PC-3 (cell line): ENCODE measurements at regions not wholly inside any gene's neighbourhood (a gene's known extent, or its start where the extent isn't known, plus 50 kb on each side); places are given as distances from the start of the nearest gene placed in this dataset.

Source experiments
- ATAC-seq: fragments of 200-7000 bp; cut with Tn5 transposase; 2 replicates; pipeline ENCODE4 v1.9.1; 2020; ENCODE audit warnings: mild to moderate bottlenecking, moderate library complexity
- BruUV-seq: library from RNA; stranded (reverse); fragments of 400-500 nt; replicated peaks from 2 replicates; lab custom pipeline; 2021; lab: Mats Ljungman, UMichigan
- CTCF ChIA-PET: fragments of 300-600 bp; sonication (Branson Sonifier 250); formaldehyde crosslinking; loops from one replicate; lab custom pipeline; 2022; ENCODE audit warnings: antibody characterized with exemption; lab: Charles Lee
- POLR2A ChIA-PET: fragments of 300-600 bp; sonication (Branson Sonifier 250); formaldehyde crosslinking; loops from one replicate; lab custom pipeline; 2022; ENCODE audit warnings: antibody characterized with exemption; ENCODE audit not compliant: unreplicated experiment; lab: Charles Lee
- DNase-seq: peaks from one replicate; pipeline ENCODE4 v3.0.0-alpha.2; 2015
- H2AFZ ChIP-seq: fragments of 300-600 bp; sonication (generic); 2 replicates; pipeline ENCODE4 v1.6.0; 2016; ENCODE audit warnings: antibody characterized with exemption, low read length
- H3F3A ChIP-seq: fragments of 300-600 bp; sonication (generic); one replicate; pipeline ENCODE4 v1.6.0; 2017; ENCODE audit warnings: antibody characterized with exemption, low read length, control low read depth, mild to moderate bottlenecking; ENCODE audit not compliant: unreplicated experiment
- H3K27ac ChIP-seq: fragments of 300-600 bp; sonication (generic); 2 replicates; pipeline ENCODE4 v1.5.1; 2016; ENCODE audit warnings: mild to moderate bottlenecking, low read length
- H3K27me3 ChIP-seq: fragments of 300-600 bp; sonication (generic); 2 replicates; pipeline ENCODE4 v1.6.1; 2016; ENCODE audit warnings: low read length, mixed read lengths
- H3K36me3 ChIP-seq: fragments of 300-600 bp; sonication (generic); 2 replicates; pipeline ENCODE4 v1.6.1; 2016; ENCODE audit warnings: low read depth, mixed run types, low read length, mixed read lengths
- H3K4me1 ChIP-seq: fragments of 300-600 bp; sonication (generic); 2 replicates; pipeline ENCODE4 v1.5.1; 2016; ENCODE audit warnings: low read length; ENCODE audit not compliant: insufficient read depth
- H3K4me2 ChIP-seq: fragments of 300-600 bp; sonication (generic); 2 replicates; pipeline ENCODE4 v1.6.0; 2016; ENCODE audit warnings: low read length
- H3K4me3 ChIP-seq: fragments of 300-600 bp; sonication (generic); 2 replicates; pipeline ENCODE4 v1.5.1; 2016; ENCODE audit warnings: mild to moderate bottlenecking, low read length, mixed read lengths
- H3K79me2 ChIP-seq: fragments of 300-600 bp; sonication (generic); 2 replicates; pipeline ENCODE4 v1.6.1; 2017; ENCODE audit warnings: low read length, mixed read lengths
- H3K9ac ChIP-seq: fragments of 300-600 bp; sonication (generic); 2 replicates; pipeline ENCODE4 v1.6.0; 2016; ENCODE audit warnings: mild to moderate bottlenecking, low read length
- H3K9me2 ChIP-seq: fragments of 300-600 bp; sonication (generic); replicated peaks from 2 replicates; pipeline ENCODE4 v1.6.1; 2016; ENCODE audit warnings: mixed run types, low read length, mixed read lengths
- H3K9me3 ChIP-seq: fragments of 300-600 bp; sonication (generic); 2 replicates; pipeline ENCODE4 v1.6.1; 2016; ENCODE audit warnings: low read length, mixed read lengths
- H4K20me1 ChIP-seq: fragments of 300-600 bp; sonication (generic); 2 replicates; pipeline ENCODE4 v1.6.1; 2016; ENCODE audit warnings: low read length, mixed read lengths
- CTCF ChIP-seq: fragments of 300-600 bp; sonication (generic); conservative IDR thresholded peaks from 2 replicates; pipeline ENCODE4 v1.5.1; 2017; ENCODE audit warnings: antibody characterized with exemption, low read depth, mild to moderate bottlenecking, low read length
- EZH2 ChIP-seq: fragments of 300-600 bp; sonication (generic); IDR thresholded peaks from one replicate; pipeline ENCODE4 v1.6.1; 2017; ENCODE audit warnings: antibody characterized with exemption, mild to moderate bottlenecking, low read length; ENCODE audit not compliant: unreplicated experiment
- EZH2phosphoT487 ChIP-seq: fragments of 300-600 bp; sonication (generic); IDR thresholded peaks from 2 replicates; pipeline ENCODE4 v1.6.1; 2018; ENCODE audit warnings: mild to moderate bottlenecking, antibody characterized with exemption, low read length, borderline replicate concordance
- intact Hi-C: fragments of 100-400 bp; cut with micrococcal nuclease; formaldehyde crosslinking; loops from 2 replicates; pipeline ENCODE4 v1.9.0; 2023

GRCh38 chr3:107441617-107442016, 64.4 kb downstream of the CCDC54 start:
- BruUV-seq = no TSS peak
- Histone ChIP-seq H3K4me3 (no peak overlapping the region), H4K20me1 (no peaks in the 10 kb centered on the region), H3K9me3 (no peaks in the 10 kb centered on the region), H3K4me2 (no peak overlapping the region), H3K36me3 (no peaks in the 10 kb centered on the region), H3F3A (no peaks in the 10 kb centered on the region), H3K9me2 (0 out of 2 replicates have a peak, but pooled peaks cover 2% of the 10 kb centered on the region), H3K4me1 (0 out of 2 replicates have a peak, but pooled peaks cover 3% of the 10 kb centered on the region), H3K9ac (no peak overlapping the region), H2AFZ (no peak overlapping the region), H3K79me2 (no peaks in the 10 kb centered on the region), H3K27ac (no peak overlapping the region), H3K27me3 (no peaks in the 10 kb centered on the region)
- DNase-seq (peak; percentile 13), ATAC-seq (no peak)
- intact Hi-C loops = no loop called here
- CTCF ChIA-PET = interaction anchor here (0.7 kb wide), 1 partner anchor 20 kb away, joined by 4 read pairs; no protein-coding TSS in a partner anchor
- POLR2A ChIA-PET = no interaction called here
- no peak for TF ChIP-seq CTCF
- no peak for TF ChIP-seq EZH2phosphoT487
- no peak for TF ChIP-seq EZH2

- ChIA-PET CTCF (no interaction called here), POLR2A (no interaction called here)
- no peaks in the 10 kb centered on the region for H4K20me1 ChIP-seq
- ATAC-seq (no peak), DNase-seq (no peak)
- no peak for TF ChIP-seq EZH2phosphoT487
- no peak for TF ChIP-seq EZH2
- TF ChIP-seq CTCF = no peak
- no peaks in the 10 kb centered on the region for H3K27me3 ChIP-seq
- H3K36me3 ChIP-seq = no peaks in the 10 kb centered on the region
- no peak overlapping the region for H2AFZ ChIP-seq
- no peaks in the 10 kb centered on the region for H3K4me1 ChIP-seq
- no peak overlapping the region for H3K9ac ChIP-seq
- no peaks in the 10 kb centered on the region for H3K9me3 ChIP-seq
- H3K4me2 ChIP-seq = no peak overlapping the region
- no peaks in the 10 kb centered on the region for H3K79me2 ChIP-seq
- no peak overlapping the region for H3K27ac ChIP-seq
- no peaks in the 10 kb centered on the region for H3F3A ChIP-seq
- intact Hi-C loops = no loop called here
- 0 out of 2 replicates have a peak, but pooled peaks cover 5% of the 10 kb centered on the region for H3K9me2 ChIP-seq
- no TSS peak for BruUV-seq
- no peak overlapping the region for H3K4me3 ChIP-seq
These were observed 66.2 kb downstream of the CCDC54 start for GRCh38 chr3:107443461-107443860.

GRCh38 chr3:107446706-107447105, 69.5 kb downstream of the CCDC54 start:
- H3K9me3 ChIP-seq = no peaks in the 10 kb centered on the region
- no peaks in the 10 kb centered on the region; the same call in 1 of the 2 replicates for H3K4me1 ChIP-seq
- H3F3A ChIP-seq = no peaks in the 10 kb centered on the region
- no peak overlapping the region for H3K4me2 ChIP-seq
- H3K27me3 ChIP-seq = no peaks in the 10 kb centered on the region
- no peak overlapping the region for H3K9ac ChIP-seq
- 0 out of 2 replicates have a peak, but pooled peaks cover 5% of the 10 kb centered on the region for H3K9me2 ChIP-seq
- H3K79me2 ChIP-seq = no peaks in the 10 kb centered on the region
- no peaks in the 10 kb centered on the region for H4K20me1 ChIP-seq
- ATAC-seq (no peak), DNase-seq (no peak)
- no peak for TF ChIP-seq EZH2phosphoT487
- TF ChIP-seq EZH2 = no peak
- no peak for TF ChIP-seq CTCF
- ChIA-PET POLR2A (no interaction called here), CTCF (no interaction called here)
- no TSS peak for BruUV-seq
- no peak overlapping the region for H2AFZ ChIP-seq
- H3K27ac ChIP-seq = no peak overlapping the region
- no peak overlapping the region for H3K4me3 ChIP-seq
- H3K36me3 ChIP-seq = no peaks in the 10 kb centered on the region
- intact Hi-C loops = no loop called here
